Neuronal stem cell (in vitro differentiated cells): ENCODE measurements at regions not wholly inside any gene's neighbourhood (a gene's known extent, or its start where the extent isn't known, plus 50 kb on each side); places are given as distances from the start of the nearest gene placed in this dataset.
"Not testable (repeated sequence)": the region's sequence is repeated elsewhere in the genome, so short reads cannot be mapped to it uniquely, and the experiment has no call there.

Source experiments
- DNase-seq: peaks from one replicate; pipeline ENCODE4 v3.0.0-alpha.2; 2013; ENCODE audit warnings: low spot score
- H2AFZ ChIP-seq: one replicate; pipeline ENCODE4 v1.6.1; 2013; ENCODE audit warnings: mild to moderate bottlenecking, low read length, inconsistent platforms
- H2AK5ac ChIP-seq: 2 replicates; pipeline ENCODE4 v1.6.1; 2013; ENCODE audit warnings: low read depth, mild to moderate bottlenecking, inconsistent platforms, low read length, moderate library complexity, mixed read lengths
- H2BK120ac ChIP-seq: 2 replicates; pipeline ENCODE4 v1.6.1; 2013; ENCODE audit warnings: low read depth, mild to moderate bottlenecking, inconsistent platforms, low read length, moderate library complexity, mixed read lengths
- H2BK12ac ChIP-seq: one replicate; pipeline ENCODE4 v1.6.1; 2013; ENCODE audit warnings: low read length, inconsistent platforms
- H2BK15ac ChIP-seq: 2 replicates; pipeline ENCODE4 v1.6.1; 2013; ENCODE audit warnings: mild to moderate bottlenecking, low read length, inconsistent platforms, mixed read lengths
- H2BK5ac ChIP-seq: one replicate; pipeline ENCODE4 v1.6.1; 2013; ENCODE audit warnings: inconsistent platforms, mild to moderate bottlenecking, low read length, moderate library complexity
- H3K14ac ChIP-seq: one replicate; pipeline ENCODE4 v1.6.1; 2013; ENCODE audit warnings: low read length, inconsistent platforms
- H3K18ac ChIP-seq: 2 replicates; pipeline ENCODE4 v1.6.1; 2013; ENCODE audit warnings: low read length, inconsistent platforms
- H3K23ac ChIP-seq: 2 replicates; pipeline ENCODE4 v1.6.1; 2013; ENCODE audit warnings: low read depth, mild to moderate bottlenecking, mixed read lengths, low read length, inconsistent platforms; ENCODE audit not compliant: poor library complexity
- H3K27ac ChIP-seq: replicated peaks from 3 replicates; pipeline ENCODE4 v1.5.1; 2013; ENCODE audit warnings: low read length, inconsistent platforms
- H3K27me3 ChIP-seq, 3 experiments: 2 replicates each; pipeline ENCODE4 v1.6.1; 2013; ENCODE audit warnings: low read length in 3 of 3, mild to moderate bottlenecking in 2 of 3, inconsistent platforms in 1 of 3, low read depth in 1 of 3, mixed read lengths in 1 of 3, moderate library complexity in 1 of 3; ENCODE audit not compliant: control insufficient read depth in 3 of 3, insufficient read depth in 3 of 3
- H3K36me3 ChIP-seq, 2 donors: replicated peaks in 1 of 2; 2 replicates each; pipeline ENCODE4 v1.6.1; 2013; ENCODE audit warnings: low read length in 2 of 2; ENCODE audit not compliant: control insufficient read depth in 2 of 2, insufficient read depth in 2 of 2
- H3K4ac ChIP-seq: 2 replicates; pipeline ENCODE4 v1.6.1; 2013; ENCODE audit warnings: inconsistent platforms, mild to moderate bottlenecking, low read length, moderate library complexity
- H3K4me1 ChIP-seq, 2 donors: 1 replicate in 1 of 2; 2 replicates in 1 of 2; pipeline ENCODE4 v1.6.1; 2013; ENCODE audit warnings: low read length in 2 of 2, low read depth in 1 of 2; ENCODE audit not compliant: control insufficient read depth in 2 of 2, insufficient read depth in 1 of 2
- H3K4me2 ChIP-seq: one replicate; pipeline ENCODE4 v1.6.1; 2013; ENCODE audit warnings: mild to moderate bottlenecking, low read length, inconsistent platforms; ENCODE audit not compliant: insufficient read depth, poor library complexity, severe bottlenecking
- H3K4me3 ChIP-seq, 2 donors: 2 replicates each; pipeline ENCODE4 v1.5.1; 2013; ENCODE audit warnings: low read length in 2 of 2, mild to moderate bottlenecking in 2 of 2, inconsistent platforms in 1 of 2, moderate library complexity in 1 of 2
- H3K79me1 ChIP-seq: one replicate; pipeline ENCODE4 v1.6.1; 2013; ENCODE audit warnings: low read depth, mild to moderate bottlenecking, inconsistent platforms, low read length, moderate library complexity
- H3K9ac ChIP-seq: one replicate; pipeline ENCODE4 v1.6.1; 2013; ENCODE audit warnings: mild to moderate bottlenecking, low read depth, low read length, inconsistent platforms; ENCODE audit not compliant: poor library complexity
- H3K9me3 ChIP-seq, 2 donors: replicated peaks in 1 of 2; 2 replicates each; pipeline versions ENCODE3 to v1.6.1; 2013; ENCODE audit warnings: low read length in 2 of 2, mild to moderate bottlenecking in 2 of 2, inconsistent platforms in 1 of 2, low read depth in 1 of 2, mixed read lengths in 1 of 2, moderate library complexity in 1 of 2; ENCODE audit not compliant: control insufficient read depth in 2 of 2, insufficient read depth in 1 of 2
- H4K8ac ChIP-seq: one replicate; pipeline ENCODE4 v1.6.1; 2013; ENCODE audit warnings: low read depth, mild to moderate bottlenecking, inconsistent platforms, low read length, moderate library complexity
- H4K91ac ChIP-seq: one replicate; pipeline ENCODE4 v1.6.1; 2013; ENCODE audit warnings: low read length, low read depth, mild to moderate bottlenecking, inconsistent platforms; ENCODE audit not compliant: poor library complexity
- WGBS, 2 donors: extraction: QIAGEN DNeasy Blood & Tissue Kit; methylation state at CpG; one replicate each; pipeline ENCODE4 v1.1.7; 2013; ENCODE audit warnings: missing lambda C conversion rate in 2 of 2, mixed read lengths in 1 of 2; ENCODE audit not compliant: insufficient read length in 2 of 2, insufficient replicate concordance in 1 of 2; ENCODE audit errors: extremely low coverage in 2 of 2; 5-methylcytosine and 5-hydroxymethylcytosine counted together

GRCh38 chr21:10426812-10427211 lies 94.6 kb upstream of the TPTE start:
- not testable (repeated sequence) for H3K23ac ChIP-seq, H3K4me1 ChIP-seq, H3K36me3 ChIP-seq, H3K79me1 ChIP-seq, H2BK12ac ChIP-seq, H2AFZ ChIP-seq, H3K14ac ChIP-seq, H2BK15ac ChIP-seq, H3K18ac ChIP-seq, H2BK120ac ChIP-seq, H3K4ac ChIP-seq, H4K91ac ChIP-seq, DNase-seq, H3K27me3 ChIP-seq, H3K4me2 ChIP-seq, H2AK5ac ChIP-seq, H3K27ac ChIP-seq, H2BK5ac ChIP-seq
- WGBS, 2 donors = no CpG with 5 or more reads among the region's 2 CpGs
- H4K8ac ChIP-seq = peak overlapping the region; percentile 4
- H3K9me3 ChIP-seq = peaks cover 0 to 28% of the 10 kb centered on the region in 2 donors
- H3K4me3 ChIP-seq = peak overlapping the region in 1 of 2 donors; percentile 21
- H3K9ac ChIP-seq = peak overlapping the region; percentile 45

- H4K8ac ChIP-seq = not testable (repeated sequence)
- no CpG with 5 or more reads among the region's 6 CpGs for WGBS, 2 donors
These were observed 94.1 kb upstream of the TPTE start for GRCh38 chr21:10427277-10427676.

GRCh38 chr21:10428981-10429534 lies 92.3 kb upstream of the TPTE start:
- not testable (repeated sequence) for H2AK5ac ChIP-seq, H2BK15ac ChIP-seq, H3K14ac ChIP-seq, H3K4me3 ChIP-seq, H2BK12ac ChIP-seq, H3K18ac ChIP-seq, H3K79me1 ChIP-seq, H3K36me3 ChIP-seq, H2AFZ ChIP-seq, H3K4me1 ChIP-seq, H3K27ac ChIP-seq, H4K91ac ChIP-seq, H4K8ac ChIP-seq, DNase-seq, H3K4me2 ChIP-seq, H2BK120ac ChIP-seq, H2BK5ac ChIP-seq, H3K27me3 ChIP-seq, H3K9ac ChIP-seq, H3K4ac ChIP-seq, H3K23ac ChIP-seq
- WGBS, 2 donors = no CpG with 5 or more reads among the region's 1 CpG
- H3K9me3 ChIP-seq = peaks cover 0 to 29% of the 10 kb centered on the region in 2 donors

More at GRCh38 chr21:10427277-10427676, 94.1 kb upstream of the TPTE start:
- not testable (repeated sequence) for H3K4me2 ChIP-seq, H3K9ac ChIP-seq, H2AK5ac ChIP-seq, H2BK120ac ChIP-seq, H3K4me3 ChIP-seq, H3K4ac ChIP-seq, H3K36me3 ChIP-seq, H3K27me3 ChIP-seq, H3K27ac ChIP-seq, H3K23ac ChIP-seq, H3K4me1 ChIP-seq, H2BK15ac ChIP-seq, H3K14ac ChIP-seq, H3K18ac ChIP-seq, H3K79me1 ChIP-seq, H2BK5ac ChIP-seq, H2BK12ac ChIP-seq, H2AFZ ChIP-seq, DNase-seq, H4K91ac ChIP-seq
- H3K9me3 ChIP-seq = peaks cover 0 to 30% of the 10 kb centered on the region in 2 donors

GRCh38 chr21:10430005-10430404 lies 91.4 kb upstream of the TPTE start:
- no peak overlapping the region for H2AFZ ChIP-seq
- H3K79me1 ChIP-seq = no peaks in the 10 kb centered on the region
- no peak overlapping the region for H4K8ac ChIP-seq
- no peak overlapping the region for H3K4me3 ChIP-seq
- H3K18ac ChIP-seq = no peak overlapping the region
- H3K36me3 ChIP-seq = no peaks in the 10 kb centered on the region
- no peaks in the 10 kb centered on the region for H3K4me1 ChIP-seq
- H2BK5ac ChIP-seq = no peak overlapping the region
- DNase-seq = no peak
- no peak overlapping the region for H3K9ac ChIP-seq
- WGBS, 2 donors = no CpG with 5 or more reads among the region's 1 CpG
- H3K27ac ChIP-seq = no peak overlapping the region
- peaks cover 0 to 3% (median 0%) of the 10 kb centered on the region in 3 experiments for H3K27me3 ChIP-seq
- H2BK120ac ChIP-seq = no peak overlapping the region
- H3K23ac ChIP-seq = no peak overlapping the region
- no peak overlapping the region for H3K4me2 ChIP-seq
- no peak overlapping the region for H2AK5ac ChIP-seq
- H3K9me3 ChIP-seq = peaks cover 0 to 27% of the 10 kb centered on the region in 2 donors
- no peak overlapping the region for H3K14ac ChIP-seq
- H3K4ac ChIP-seq = no peak overlapping the region
- H2BK15ac ChIP-seq = no peak overlapping the region
- H4K91ac ChIP-seq = no peak overlapping the region
- no peak overlapping the region for H2BK12ac ChIP-seq
